ENCODE measurements at regions not wholly inside any gene's neighbourhood (a gene's known extent, or its start where the extent isn't known, plus 50 kb on each side); places are given as distances from the start of the nearest gene placed in this dataset.

DNA sequence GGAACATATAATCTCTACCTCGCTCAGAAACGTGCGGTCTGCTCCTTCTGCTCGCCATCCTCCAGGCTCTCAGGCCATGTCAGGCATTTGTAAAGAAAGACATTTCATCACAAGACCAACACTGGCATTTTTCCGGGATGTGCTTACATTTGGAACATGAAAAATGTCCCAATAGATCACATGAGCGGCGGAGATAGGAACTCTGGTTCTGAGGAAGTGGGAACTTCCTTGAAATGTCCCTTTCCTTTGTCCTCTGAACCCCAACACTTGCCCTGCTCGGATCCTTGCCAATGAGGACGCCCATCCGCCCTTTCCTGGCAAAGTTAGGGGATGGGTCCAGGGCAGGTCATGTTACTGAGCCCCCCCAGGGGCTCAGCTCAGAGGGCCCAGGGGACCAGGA lies 130.5 kb downstream of the MAF start:
- peak in 2 of 3 donors; percentile 27 to 50 for DNase-seq
- no peaks in the 10 kb centered on the region for H3K36me3 ChIP-seq
- no peak overlapping the region for H3K4me3 ChIP-seq
- H3K4me1 ChIP-seq, result no peaks in the 10 kb centered on the region
- intact Hi-C loops (cut with DNase I), result no loop called here
- no peaks in the 10 kb centered on the region for H3K27me3 ChIP-seq
- 75% methylated on average over 8 of the region's 10 CpGs for whole genome bisulfite sequencing (ENCODE audit: insufficient coverage, low coverage, low lambda C conversion rate, missing lambda C conversion rate)
- TF ChIP-seq, protein P1, sequence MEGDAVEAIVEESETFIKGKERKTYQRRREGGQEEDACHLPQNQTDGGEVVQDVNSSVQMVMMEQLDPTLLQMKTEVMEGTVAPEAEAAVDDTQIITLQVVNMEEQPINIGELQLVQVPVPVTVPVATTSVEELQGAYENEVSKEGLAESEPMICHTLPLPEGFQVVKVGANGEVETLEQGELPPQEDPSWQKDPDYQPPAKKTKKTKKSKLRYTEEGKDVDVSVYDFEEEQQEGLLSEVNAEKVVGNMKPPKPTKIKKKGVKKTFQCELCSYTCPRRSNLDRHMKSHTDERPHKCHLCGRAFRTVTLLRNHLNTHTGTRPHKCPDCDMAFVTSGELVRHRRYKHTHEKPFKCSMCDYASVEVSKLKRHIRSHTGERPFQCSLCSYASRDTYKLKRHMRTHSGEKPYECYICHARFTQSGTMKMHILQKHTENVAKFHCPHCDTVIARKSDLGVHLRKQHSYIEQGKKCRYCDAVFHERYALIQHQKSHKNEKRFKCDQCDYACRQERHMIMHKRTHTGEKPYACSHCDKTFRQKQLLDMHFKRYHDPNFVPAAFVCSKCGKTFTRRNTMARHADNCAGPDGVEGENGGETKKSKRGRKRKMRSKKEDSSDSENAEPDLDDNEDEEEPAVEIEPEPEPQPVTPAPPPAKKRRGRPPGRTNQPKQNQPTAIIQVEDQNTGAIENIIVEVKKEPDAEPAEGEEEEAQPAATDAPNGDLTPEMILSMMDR (IDR thresholded peaks at IDR 0.05), result no peak
- TF ChIP-seq POLR2A (IDR thresholded peaks at IDR 0.05), result no peak
- no peak overlapping the region for H3K27ac ChIP-seq
- peak; percentile 60 to 68 (median 65) for ATAC-seq
- no peaks in the 10 kb centered on the region for H3K9me3 ChIP-seq

DNA sequence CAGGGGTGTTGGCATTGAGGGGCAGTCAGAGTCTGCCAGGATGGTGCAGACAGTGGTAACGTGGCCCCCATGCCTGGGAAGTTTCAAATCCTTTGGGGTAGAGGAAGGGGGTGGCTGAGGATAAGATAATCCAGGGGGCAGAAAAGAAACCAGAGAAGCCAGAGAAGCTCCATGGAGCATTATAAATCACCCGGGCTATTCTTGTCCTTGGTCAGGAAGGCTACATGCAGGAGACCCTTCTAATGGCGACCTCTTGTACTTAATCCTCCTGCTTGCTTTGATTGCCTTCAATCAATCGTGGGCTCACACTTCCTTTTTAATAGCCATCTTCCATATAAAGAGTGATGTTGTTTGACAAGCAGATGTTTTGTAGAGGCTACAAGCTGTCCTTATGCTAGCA lies 131.9 kb downstream of the MAF start:
- no peaks in the 10 kb centered on the region for H3K9me3 ChIP-seq
- WGBS (ENCODE audit: insufficient coverage, low coverage, low lambda C conversion rate, missing lambda C conversion rate), result 66% methylated on average over 4 of the region's 4 CpGs
- H3K27ac ChIP-seq, result no peak overlapping the region
- no peaks in the 10 kb centered on the region for H3K27me3 ChIP-seq
- no peaks in the 10 kb centered on the region for H3K36me3 ChIP-seq
- TF ChIP-seq, protein P1 (IDR thresholded peaks at IDR 0.05), result no peak
- TF ChIP-seq POLR2A (IDR thresholded peaks at IDR 0.05), result no peak
- no peak overlapping the region for H3K4me3 ChIP-seq
- H3K4me1 ChIP-seq, result no peaks in the 10 kb centered on the region
- DNase-seq (no peak), ATAC-seq (no peak)
- intact Hi-C loops (cut with DNase I), result no loop called here

DNA sequence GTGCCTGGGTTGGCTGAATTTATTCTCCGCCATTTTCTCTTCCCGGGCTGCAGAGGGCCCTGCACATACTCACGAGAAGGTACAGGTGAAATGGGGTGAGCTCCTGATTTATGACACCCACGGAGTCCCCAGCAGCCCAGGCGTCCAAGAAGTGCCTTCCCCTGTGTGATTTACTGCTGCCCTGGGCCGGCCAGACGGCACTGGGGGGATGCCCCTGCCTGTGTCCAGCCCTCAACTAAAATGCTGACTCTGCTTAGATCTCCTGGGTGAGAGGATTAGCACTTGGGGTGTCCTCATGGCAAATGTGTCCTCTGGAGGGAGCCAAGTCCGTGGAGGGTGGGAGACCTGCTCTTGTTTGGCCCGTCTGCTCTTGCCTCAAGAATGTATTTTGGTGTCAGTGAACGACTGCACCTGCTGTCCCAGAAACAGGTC lies 132.4 kb downstream of the MAF start:
- no peak for DNase-seq
- WGBS (ENCODE audit: insufficient coverage, low coverage, low lambda C conversion rate, missing lambda C conversion rate), result 53% methylated on average over 6 of the region's 10 CpGs
- no peak for ATAC-seq

DNA sequence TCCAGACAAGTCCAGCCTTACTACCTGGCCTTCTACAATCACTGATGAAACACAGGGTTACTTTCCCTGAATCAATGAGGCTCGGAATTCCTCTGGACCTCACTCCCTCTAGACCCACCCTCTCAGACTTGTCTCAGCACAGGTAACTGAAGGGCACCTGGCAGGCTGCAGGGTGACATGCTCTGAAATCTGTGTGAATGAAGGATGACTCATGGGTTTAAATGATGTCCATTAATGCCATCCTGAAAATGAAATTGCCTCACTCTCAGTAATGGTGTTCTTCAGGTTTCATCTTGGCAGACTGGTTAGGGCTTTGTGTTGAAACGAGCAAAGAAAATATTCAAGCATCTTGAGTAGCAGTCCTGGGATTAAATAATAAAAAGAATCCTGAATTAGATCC lies 134.4 kb downstream of the MAF start:
- H3K27me3 ChIP-seq, result no peaks in the 10 kb centered on the region
- no peak for ATAC-seq
- DNase-seq, result no peak
- no peak for TF ChIP-seq POLR2A (IDR thresholded peaks at IDR 0.05)
- TF ChIP-seq, protein P1 (IDR thresholded peaks at IDR 0.05), result no peak
- no peak overlapping the region for H3K4me3 ChIP-seq
- H3K27ac ChIP-seq, result no peak overlapping the region
- WGBS (ENCODE audit: insufficient coverage, low coverage, low lambda C conversion rate, missing lambda C conversion rate), result 49% methylated on average over 2 of the region's 2 CpGs
- intact Hi-C loops (cut with DNase I), result no loop called here
- no peaks in the 10 kb centered on the region for H3K4me1 ChIP-seq
- H3K36me3 ChIP-seq, result no peaks in the 10 kb centered on the region
- no peaks in the 10 kb centered on the region for H3K9me3 ChIP-seq

More for the DNA sequence above, 132.4 kb downstream of the MAF start:
- H3K4me1 ChIP-seq, result no peaks in the 10 kb centered on the region
- no peak overlapping the region for H3K4me3 ChIP-seq
- intact Hi-C loops (cut with DNase I), result no loop called here
- H3K27me3 ChIP-seq, result no peaks in the 10 kb centered on the region
- no peaks in the 10 kb centered on the region for H3K36me3 ChIP-seq
- H3K9me3 ChIP-seq, result no peaks in the 10 kb centered on the region
- TF ChIP-seq, protein P1 (IDR thresholded peaks at IDR 0.05), result no peak
- TF ChIP-seq POLR2A (IDR thresholded peaks at IDR 0.05), result no peak
- H3K27ac ChIP-seq, result no peak overlapping the region

DNA sequence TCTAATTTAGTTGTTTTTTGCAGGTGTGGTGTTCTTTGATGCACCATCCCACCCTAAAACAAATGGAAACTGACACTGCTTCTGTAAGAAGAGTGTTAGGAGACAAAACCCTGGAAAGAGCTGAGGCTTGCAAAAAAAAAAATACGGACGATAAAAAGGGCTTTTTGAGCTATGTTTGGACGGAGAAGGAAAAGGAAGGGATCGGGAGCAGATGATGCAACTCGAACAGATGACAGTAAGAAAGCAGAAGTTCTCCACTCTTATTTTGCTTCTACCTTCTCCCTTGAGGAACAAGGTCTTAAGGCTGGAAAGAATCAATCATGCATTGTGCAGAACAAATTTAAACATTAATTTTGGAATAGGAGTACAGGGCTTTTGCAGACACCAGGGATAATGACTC lies 136.7 kb downstream of the MAF start:
- peak in 2 of 4 donors; percentile 15 to 18 for ATAC-seq
- no peak for TF ChIP-seq POLR2A (IDR thresholded peaks at IDR 0.05)
- TF ChIP-seq, protein P1 (IDR thresholded peaks at IDR 0.05), result no peak
- WGBS (ENCODE audit: insufficient coverage, low coverage, low lambda C conversion rate, missing lambda C conversion rate), result 55% methylated on average over 5 of the region's 5 CpGs
- no peak overlapping the region for H3K27ac ChIP-seq
- no peaks in the 10 kb centered on the region for H3K4me1 ChIP-seq
- no peak overlapping the region for H3K4me3 ChIP-seq
- intact Hi-C loops (cut with DNase I), result no loop called here
- H3K36me3 ChIP-seq, result no peaks in the 10 kb centered on the region
- no peak for DNase-seq
- H3K27me3 ChIP-seq, result no peaks in the 10 kb centered on the region
- H3K9me3 ChIP-seq, result no peaks in the 10 kb centered on the region
